ENCODE measurements at regions not wholly inside any gene's neighbourhood (a gene's known extent, or its start where the extent isn't known, plus 50 kb on each side); places are given as distances from the start of the nearest gene placed in this dataset.

DNA sequence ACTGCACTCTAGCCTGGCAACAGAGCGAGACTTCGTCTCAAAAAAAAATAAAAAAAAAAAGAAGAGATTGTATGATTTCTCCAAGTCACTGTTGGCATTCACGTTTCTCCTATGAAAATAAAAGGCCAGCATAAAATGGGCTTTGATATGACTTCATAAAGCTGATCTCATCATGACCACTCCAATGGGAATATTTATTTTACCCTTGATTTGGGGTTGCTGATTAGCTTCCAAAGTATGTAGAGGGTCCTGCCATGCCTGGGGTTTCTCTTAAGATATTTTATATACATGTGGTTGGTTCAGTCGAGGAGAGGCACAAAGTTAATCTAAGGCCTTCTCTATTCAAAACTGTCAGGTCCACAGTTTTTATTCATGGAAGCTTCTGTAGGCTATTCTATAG is 247.0 kb upstream of the TNC start:
- WGBS (ENCODE audit: extremely low coverage, insufficient coverage, low lambda C conversion rate), result no CpG with 5 or more reads among the region's 4 CpGs
- H3K4ac ChIP-seq (ENCODE audit: low read depth, low read length), result no peak overlapping the region
- H2BK120ac ChIP-seq (ENCODE audit: low read depth, low read length), result no peak overlapping the region

DNA sequence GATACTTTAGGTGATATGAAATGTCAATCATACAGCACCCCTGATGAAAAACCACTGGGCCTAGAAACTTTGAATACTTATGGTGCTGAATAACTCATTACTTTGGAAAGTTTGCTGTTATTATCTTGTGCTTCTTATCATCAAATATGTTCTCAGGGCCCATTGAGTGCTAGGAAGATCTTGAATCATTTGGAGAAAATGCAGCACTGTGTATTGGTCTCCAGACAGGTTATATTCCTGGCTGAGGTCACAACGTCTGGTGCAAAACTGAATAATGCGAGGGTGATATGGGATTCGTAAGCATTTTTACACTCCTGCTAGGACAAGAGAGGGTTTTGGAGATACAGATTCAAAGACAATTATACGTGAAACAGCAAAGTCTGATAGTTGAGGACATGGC is 249.4 kb upstream of the TNC start:
- Histone ChIP-seq H3K27me3 (ENCODE audit: insufficient read depth, low read length, poor library complexity) (no peaks in the 10 kb centered on the region), H2BK120ac (ENCODE audit: low read depth, low read length) (peak overlapping the region; percentile 23), H3K79me1 (ENCODE audit: low read length) (no peaks in the 10 kb centered on the region), H3K9ac (ENCODE audit: low read length) (no peak overlapping the region), H4K8ac (ENCODE audit: low read depth, low read length) (no peak overlapping the region), H3K56ac (ENCODE audit: low read length) (peak overlapping the region; percentile 57), H3K27ac (ENCODE audit: low read depth, low read length) (peak overlapping the region; percentile 69), H2BK5ac (ENCODE audit: low read length) (peak overlapping the region; percentile 87), H3K23ac (ENCODE audit: low read length) (no peak overlapping the region), H2AK5ac (ENCODE audit: low read length) (peak overlapping the region; percentile 50), H3K4ac (ENCODE audit: low read depth, low read length) (no peak overlapping the region), H2BK15ac (replicated peaks; ENCODE audit: low read depth) (peak overlapping the region; percentile 94), H3K4me1 (ENCODE audit: control insufficient read depth, low read depth, low read length) (peaks cover 9% of the 10 kb centered on the region), H4K5ac (ENCODE audit: low read length) (no peak overlapping the region), H3K4me3 (ENCODE audit: low read length) (no peak overlapping the region), H3K36me3 (ENCODE audit: control insufficient read depth, insufficient read depth, low read length) (no peaks in the 10 kb centered on the region), H3K4me2 (ENCODE audit: low read length) (no peak overlapping the region), H3K18ac (ENCODE audit: low read length) (peak overlapping the region; percentile 45), H3K79me2 (ENCODE audit: control insufficient read depth, insufficient read depth, low read length) (no peaks in the 10 kb centered on the region)
- WGBS (ENCODE audit: extremely low coverage, insufficient coverage, low lambda C conversion rate), result no CpG with 5 or more reads among the region's 4 CpGs
- DNase-seq, result peak; percentile 47

More for the DNA sequence above, 247.0 kb upstream of the TNC start:
- no peak overlapping the region for H2AK5ac ChIP-seq (ENCODE audit: low read length)
- no peaks in the 10 kb centered on the region for H3K79me2 ChIP-seq (ENCODE audit: control insufficient read depth, insufficient read depth, low read length)
- no peak overlapping the region for H3K23ac ChIP-seq (ENCODE audit: low read length)
- no peaks in the 10 kb centered on the region for H3K36me3 ChIP-seq (ENCODE audit: control insufficient read depth, insufficient read depth, low read length)
- H3K27me3 ChIP-seq (ENCODE audit: insufficient read depth, low read length, poor library complexity), result no peaks in the 10 kb centered on the region
- no peak for DNase-seq
- no peak overlapping the region for H3K9ac ChIP-seq (ENCODE audit: low read length)
- H4K8ac ChIP-seq (ENCODE audit: low read depth, low read length), result no peak overlapping the region
- peak overlapping the region; percentile 36 for H2BK15ac ChIP-seq (replicated peaks; ENCODE audit: low read depth)
- H3K4me2 ChIP-seq (ENCODE audit: low read length), result no peak overlapping the region
- no peak overlapping the region for H2BK5ac ChIP-seq (ENCODE audit: low read length)
- no peaks in the 10 kb centered on the region for H3K79me1 ChIP-seq (ENCODE audit: low read length)
- no peak overlapping the region for H3K4me3 ChIP-seq (ENCODE audit: low read length)
- H3K56ac ChIP-seq (ENCODE audit: low read length), result no peak overlapping the region
- no peak overlapping the region for H3K18ac ChIP-seq (ENCODE audit: low read length)
- peaks cover 11% of the 10 kb centered on the region for H3K4me1 ChIP-seq (ENCODE audit: control insufficient read depth, low read depth, low read length)
- no peak overlapping the region for H3K27ac ChIP-seq (ENCODE audit: low read depth, low read length)
- no peak overlapping the region for H4K5ac ChIP-seq (ENCODE audit: low read length)

DNA sequence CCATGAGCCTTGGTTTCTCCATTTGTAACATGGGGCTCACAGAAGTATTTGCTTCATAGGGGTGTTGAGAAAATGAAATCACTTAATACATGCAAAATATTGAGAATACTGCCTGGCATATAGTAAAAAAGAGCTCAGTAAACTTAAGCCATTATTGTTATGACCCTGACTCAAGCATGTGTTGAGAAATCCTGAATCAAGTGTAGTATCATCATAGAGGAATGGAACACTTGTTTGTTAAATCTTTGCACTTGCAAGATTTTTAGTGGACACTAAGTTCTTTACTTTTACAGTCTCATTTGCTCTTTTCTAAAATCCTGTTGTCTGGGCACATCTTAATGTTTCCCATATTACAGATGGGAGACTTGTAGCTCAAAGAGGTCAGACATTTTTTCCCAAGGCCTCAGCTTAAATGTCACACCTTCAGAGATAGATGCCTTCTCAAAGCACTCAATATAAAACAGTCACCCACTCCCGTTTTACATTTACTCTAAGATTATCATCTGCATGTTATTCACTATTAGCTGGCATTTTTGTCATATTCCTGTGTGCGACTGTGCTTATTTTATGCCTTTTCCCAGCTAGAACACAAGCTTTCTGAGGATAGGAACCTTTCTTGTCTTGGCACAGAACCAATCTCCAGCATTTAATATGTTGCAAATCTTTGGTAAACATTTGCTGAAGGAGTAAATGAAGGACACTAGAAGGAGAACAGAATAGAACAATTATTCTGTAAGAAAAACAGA is 250.0 kb upstream of the TNC start:
- Histone ChIP-seq H3K4me1 (ENCODE audit: control insufficient read depth, low read depth, low read length) (peaks cover 9% of the 10 kb centered on the region), H3K79me1 (ENCODE audit: low read length) (no peaks in the 10 kb centered on the region), H4K8ac (ENCODE audit: low read depth, low read length) (no peak overlapping the region), H4K5ac (ENCODE audit: low read length) (no peak overlapping the region), H2BK15ac (replicated peaks; ENCODE audit: low read depth) (peak overlapping the region; percentile 94), H3K56ac (ENCODE audit: low read length) (peak overlapping the region; percentile 45), H3K18ac (ENCODE audit: low read length) (peak overlapping the region; percentile 80), H3K23ac (ENCODE audit: low read length) (no peak overlapping the region), H3K9ac (ENCODE audit: low read length) (no peak overlapping the region), H2AK5ac (ENCODE audit: low read length) (peak overlapping the region; percentile 50), H3K4me2 (ENCODE audit: low read length) (no peak overlapping the region), H3K27me3 (ENCODE audit: insufficient read depth, low read length, poor library complexity) (no peaks in the 10 kb centered on the region), H3K79me2 (ENCODE audit: control insufficient read depth, insufficient read depth, low read length) (no peaks in the 10 kb centered on the region), H2BK5ac (ENCODE audit: low read length) (peak overlapping the region; percentile 49), H3K36me3 (ENCODE audit: control insufficient read depth, insufficient read depth, low read length) (no peaks in the 10 kb centered on the region), H3K4me3 (ENCODE audit: low read length) (no peak overlapping the region), H2BK120ac (ENCODE audit: low read depth, low read length) (no peak overlapping the region), H3K4ac (ENCODE audit: low read depth, low read length) (no peak overlapping the region), H3K27ac (ENCODE audit: low read depth, low read length) (peak overlapping the region; percentile 69)
- no peak for DNase-seq
- no CpG with 5 or more reads among the region's 2 CpGs for WGBS (ENCODE audit: extremely low coverage, insufficient coverage, low lambda C conversion rate)

GRCh38 chr9:115369322-115369957 is 251.5 kb upstream of the TNC start:
- Histone ChIP-seq H4K8ac (ENCODE audit: low read depth, low read length) (no peak overlapping the region), H3K23ac (ENCODE audit: low read length) (no peak overlapping the region), H4K5ac (ENCODE audit: low read length) (no peak overlapping the region), H2BK120ac (ENCODE audit: low read depth, low read length) (no peak overlapping the region), H2BK5ac (ENCODE audit: low read length) (no peak overlapping the region), H2BK15ac (replicated peaks; ENCODE audit: low read depth) (peak overlapping the region; percentile 96), H3K4me2 (ENCODE audit: low read length) (no peak overlapping the region), H3K79me2 (ENCODE audit: control insufficient read depth, insufficient read depth, low read length) (no peaks in the 10 kb centered on the region), H3K18ac (ENCODE audit: low read length) (peak overlapping the region; percentile 80), H3K9ac (ENCODE audit: low read length) (no peak overlapping the region), H3K4me1 (ENCODE audit: control insufficient read depth, low read depth, low read length) (peaks cover 9% of the 10 kb centered on the region), H3K27ac (ENCODE audit: low read depth, low read length) (no peak overlapping the region), H3K36me3 (ENCODE audit: control insufficient read depth, insufficient read depth, low read length) (no peaks in the 10 kb centered on the region), H3K56ac (ENCODE audit: low read length) (no peak overlapping the region), H2AK5ac (ENCODE audit: low read length) (no peak overlapping the region), H3K79me1 (ENCODE audit: low read length) (no peaks in the 10 kb centered on the region), H3K27me3 (ENCODE audit: insufficient read depth, low read length, poor library complexity) (no peaks in the 10 kb centered on the region), H3K4me3 (ENCODE audit: low read length) (no peak overlapping the region), H3K4ac (ENCODE audit: low read depth, low read length) (peak overlapping the region; percentile 79)
- no peak for DNase-seq
- no CpG with 5 or more reads among the region's 5 CpGs for WGBS (ENCODE audit: extremely low coverage, insufficient coverage, low lambda C conversion rate)

- H2BK120ac ChIP-seq (ENCODE audit: low read depth, low read length), result no peak overlapping the region
- no peaks in the 10 kb centered on the region for H3K27me3 ChIP-seq (ENCODE audit: insufficient read depth, low read length, poor library complexity)
- no peaks in the 10 kb centered on the region for H3K79me2 ChIP-seq (ENCODE audit: control insufficient read depth, insufficient read depth, low read length)
- no peaks in the 10 kb centered on the region for H3K36me3 ChIP-seq (ENCODE audit: control insufficient read depth, insufficient read depth, low read length)
- peak; percentile 82 for DNase-seq
- H3K4ac ChIP-seq (ENCODE audit: low read depth, low read length), result no peak overlapping the region
- no peak overlapping the region for H3K18ac ChIP-seq (ENCODE audit: low read length)
- no peak overlapping the region for H3K56ac ChIP-seq (ENCODE audit: low read length)
- peaks cover 2% of the 10 kb centered on the region for H3K4me1 ChIP-seq (ENCODE audit: control insufficient read depth, low read depth, low read length)
- no peak overlapping the region for H2BK15ac ChIP-seq (replicated peaks; ENCODE audit: low read depth)
- no peak overlapping the region for H3K4me3 ChIP-seq (ENCODE audit: low read length)
- no peak overlapping the region for H3K4me2 ChIP-seq (ENCODE audit: low read length)
- no peak overlapping the region for H2AK5ac ChIP-seq (ENCODE audit: low read length)
- H4K5ac ChIP-seq (ENCODE audit: low read length), result no peak overlapping the region
- no peak overlapping the region for H4K8ac ChIP-seq (ENCODE audit: low read depth, low read length)
- H3K9ac ChIP-seq (ENCODE audit: low read length), result no peak overlapping the region
- no peak overlapping the region for H3K23ac ChIP-seq (ENCODE audit: low read length)
- peak overlapping the region; percentile 55 for H3K27ac ChIP-seq (ENCODE audit: low read depth, low read length)
- no peak overlapping the region for H2BK5ac ChIP-seq (ENCODE audit: low read length)
- WGBS (ENCODE audit: extremely low coverage, insufficient coverage, low lambda C conversion rate), result no CpG with 5 or more reads among the region's 6 CpGs
- H3K79me1 ChIP-seq (ENCODE audit: low read length), result no peaks in the 10 kb centered on the region
Measured at GRCh38 chr9:115373000-115373709, 255.2 kb upstream of the TNC start.
